ENCODE measurements at regions not wholly inside any gene's neighbourhood (a gene's known extent, or its start where the extent isn't known, plus 50 kb on each side); places are given as distances from the start of the nearest gene placed in this dataset.

GRCh38 chr4:122537388-122538135 is 81.0 kb upstream of the IL2 start:
- H3K9me3 ChIP-seq = no peaks in the 10 kb centered on the region
- no peaks in the 10 kb centered on the region for H3K36me3 ChIP-seq (ENCODE audit: control insufficient read depth, insufficient read depth, low read length)
- no peak for DNase-seq
- H3K9me3 Mint-ChIP-seq (ENCODE audit: unreplicated experiment) = peaks cover 23% of the 10 kb centered on the region
- no peak overlapping the region for H3K27ac Mint-ChIP-seq (ENCODE audit: unreplicated experiment)
- H3K36me3 Mint-ChIP-seq (ENCODE audit: insufficient read depth, unreplicated experiment) = no peaks in the 10 kb centered on the region
- TF ChIP-seq, protein P1, sequence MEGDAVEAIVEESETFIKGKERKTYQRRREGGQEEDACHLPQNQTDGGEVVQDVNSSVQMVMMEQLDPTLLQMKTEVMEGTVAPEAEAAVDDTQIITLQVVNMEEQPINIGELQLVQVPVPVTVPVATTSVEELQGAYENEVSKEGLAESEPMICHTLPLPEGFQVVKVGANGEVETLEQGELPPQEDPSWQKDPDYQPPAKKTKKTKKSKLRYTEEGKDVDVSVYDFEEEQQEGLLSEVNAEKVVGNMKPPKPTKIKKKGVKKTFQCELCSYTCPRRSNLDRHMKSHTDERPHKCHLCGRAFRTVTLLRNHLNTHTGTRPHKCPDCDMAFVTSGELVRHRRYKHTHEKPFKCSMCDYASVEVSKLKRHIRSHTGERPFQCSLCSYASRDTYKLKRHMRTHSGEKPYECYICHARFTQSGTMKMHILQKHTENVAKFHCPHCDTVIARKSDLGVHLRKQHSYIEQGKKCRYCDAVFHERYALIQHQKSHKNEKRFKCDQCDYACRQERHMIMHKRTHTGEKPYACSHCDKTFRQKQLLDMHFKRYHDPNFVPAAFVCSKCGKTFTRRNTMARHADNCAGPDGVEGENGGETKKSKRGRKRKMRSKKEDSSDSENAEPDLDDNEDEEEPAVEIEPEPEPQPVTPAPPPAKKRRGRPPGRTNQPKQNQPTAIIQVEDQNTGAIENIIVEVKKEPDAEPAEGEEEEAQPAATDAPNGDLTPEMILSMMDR (IDR thresholded peaks at IDR 0.05; ENCODE audit: insufficient read depth in 1 of 2, low read depth in 1 of 2, low read length in 1 of 2, severe bottlenecking in 1 of 2, unreplicated experiment in 1 of 2) = no peak
- H3K27me3 Mint-ChIP-seq (ENCODE audit: insufficient read depth, unreplicated experiment) = no peaks in the 10 kb centered on the region
- H3K4me1 Mint-ChIP-seq (ENCODE audit: low read depth, unreplicated experiment) = peaks cover 7% of the 10 kb centered on the region
- no TSS peak for BruUV-seq (replicated peaks)
- no peak overlapping the region for H3K4me3 Mint-ChIP-seq (ENCODE audit: unreplicated experiment)
- ChIA-PET POLR2A (no interaction called here), CTCF (no interaction called here)
- H3K4me1 ChIP-seq = no peaks in the 10 kb centered on the region
- H3K27me3 ChIP-seq (replicated peaks; ENCODE audit: control insufficient read depth, insufficient read depth, low read length) = no peaks in the 10 kb centered on the region
- no peak overlapping the region for H3K4me3 ChIP-seq (ENCODE audit: low read depth, low read length)
- intact Hi-C loops (cut with micrococcal nuclease; ENCODE audit: unreplicated experiment) = no loop called here

- H3K4me1 ChIP-seq = no peaks in the 10 kb centered on the region
- no TSS peak for BruUV-seq (replicated peaks)
- H3K36me3 ChIP-seq (ENCODE audit: control insufficient read depth, insufficient read depth, low read length) = no peaks in the 10 kb centered on the region
- TF ChIP-seq, protein P1 (IDR thresholded peaks at IDR 0.05; ENCODE audit: insufficient read depth in 1 of 2, low read depth in 1 of 2, low read length in 1 of 2, severe bottlenecking in 1 of 2, unreplicated experiment in 1 of 2) = no peak
- DNase-seq = no peak
- H3K27me3 ChIP-seq (replicated peaks; ENCODE audit: control insufficient read depth, insufficient read depth, low read length) = no peaks in the 10 kb centered on the region
- H3K9me3 Mint-ChIP-seq (ENCODE audit: unreplicated experiment) = peaks cover 23% of the 10 kb centered on the region
- H3K4me3 ChIP-seq (ENCODE audit: low read depth, low read length) = no peak overlapping the region
- POLR2A ChIA-PET = no interaction called here
- no peak overlapping the region for H3K4me3 Mint-ChIP-seq (ENCODE audit: unreplicated experiment)
- intact Hi-C loops (cut with micrococcal nuclease; ENCODE audit: unreplicated experiment) = no loop called here
- H3K4me1 Mint-ChIP-seq (ENCODE audit: low read depth, unreplicated experiment) = peaks cover 7% of the 10 kb centered on the region
- no peak overlapping the region for H3K27ac Mint-ChIP-seq (ENCODE audit: unreplicated experiment)
- H3K9me3 ChIP-seq = no peaks in the 10 kb centered on the region
- CTCF ChIA-PET = no interaction called here
- no peaks in the 10 kb centered on the region for H3K36me3 Mint-ChIP-seq (ENCODE audit: insufficient read depth, unreplicated experiment)
- no peaks in the 10 kb centered on the region for H3K27me3 Mint-ChIP-seq (ENCODE audit: insufficient read depth, unreplicated experiment)
Measured at GRCh38 chr4:122536001-122536400, 79.5 kb upstream of the IL2 start.

DNA sequence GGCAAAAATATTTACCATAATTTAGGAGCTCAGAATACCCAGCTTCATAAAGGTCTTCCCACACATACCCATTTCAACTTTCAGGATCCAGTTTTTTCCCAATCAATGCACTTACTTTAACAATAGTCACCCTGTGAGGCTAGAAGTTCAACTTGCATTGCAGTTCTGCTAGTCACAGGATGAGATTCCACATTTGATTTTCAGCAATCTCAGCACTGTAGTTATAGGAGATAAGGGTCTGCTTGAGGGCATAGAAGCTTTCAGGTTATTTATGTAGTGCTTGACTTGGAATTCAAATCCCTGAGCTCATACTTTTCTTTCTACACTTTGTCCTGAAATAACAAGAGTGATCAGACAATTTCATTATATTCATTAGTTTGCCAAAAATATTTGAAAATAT is 78.3 kb upstream of the IL2 start:
- Mint-ChIP-seq H3K4me3 (ENCODE audit: unreplicated experiment) (no peak overlapping the region), H3K27me3 (ENCODE audit: insufficient read depth, unreplicated experiment) (no peaks in the 10 kb centered on the region), H3K4me1 (ENCODE audit: low read depth, unreplicated experiment) (peaks cover 7% of the 10 kb centered on the region), H3K27ac (ENCODE audit: unreplicated experiment) (no peak overlapping the region), H3K9me3 (ENCODE audit: unreplicated experiment) (peaks cover 23% of the 10 kb centered on the region), H3K36me3 (ENCODE audit: insufficient read depth, unreplicated experiment) (no peaks in the 10 kb centered on the region)
- no peak for DNase-seq
- H3K27me3 ChIP-seq (replicated peaks; ENCODE audit: control insufficient read depth, insufficient read depth, low read length) = no peaks in the 10 kb centered on the region
- H3K4me1 ChIP-seq = no peaks in the 10 kb centered on the region
- POLR2A ChIA-PET = no interaction called here
- no peaks in the 10 kb centered on the region for H3K36me3 ChIP-seq (ENCODE audit: control insufficient read depth, insufficient read depth, low read length)
- intact Hi-C loops (cut with micrococcal nuclease; ENCODE audit: unreplicated experiment) = no loop called here
- no TSS peak for BruUV-seq (replicated peaks)
- TF ChIP-seq, protein P1 (IDR thresholded peaks at IDR 0.05; ENCODE audit: insufficient read depth in 1 of 2, low read depth in 1 of 2, low read length in 1 of 2, severe bottlenecking in 1 of 2, unreplicated experiment in 1 of 2) = no peak
- H3K9me3 ChIP-seq = no peaks in the 10 kb centered on the region
- CTCF ChIA-PET = no interaction called here
- no peak overlapping the region for H3K4me3 ChIP-seq (ENCODE audit: low read depth, low read length)

Measured in Caco-2 (cell line).